ENCODE measurements at regions not wholly inside any gene's neighbourhood (a gene's known extent, or its start where the extent isn't known, plus 50 kb on each side); places are given as distances from the start of the nearest gene placed in this dataset.

DNA sequence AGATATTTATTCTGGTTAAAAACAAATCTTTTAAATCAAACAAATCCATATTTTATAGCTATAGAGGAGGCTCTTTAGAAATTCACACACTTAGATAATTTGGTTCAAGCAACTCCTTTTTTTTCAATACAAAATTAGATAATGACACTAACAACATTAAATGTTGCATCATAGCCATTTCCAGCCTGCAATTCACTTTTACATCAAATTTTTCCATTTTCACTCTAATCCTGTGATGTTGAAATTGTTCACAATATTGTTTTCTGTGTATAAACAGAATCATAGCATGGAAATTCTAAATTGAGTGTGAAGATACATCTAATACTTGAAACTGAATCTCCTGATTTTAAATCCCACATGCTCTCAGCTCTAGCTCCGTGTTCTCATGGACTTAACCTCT is 482.6 kb downstream of the INHBA start:
- TF ChIP-seq, protein P1, sequence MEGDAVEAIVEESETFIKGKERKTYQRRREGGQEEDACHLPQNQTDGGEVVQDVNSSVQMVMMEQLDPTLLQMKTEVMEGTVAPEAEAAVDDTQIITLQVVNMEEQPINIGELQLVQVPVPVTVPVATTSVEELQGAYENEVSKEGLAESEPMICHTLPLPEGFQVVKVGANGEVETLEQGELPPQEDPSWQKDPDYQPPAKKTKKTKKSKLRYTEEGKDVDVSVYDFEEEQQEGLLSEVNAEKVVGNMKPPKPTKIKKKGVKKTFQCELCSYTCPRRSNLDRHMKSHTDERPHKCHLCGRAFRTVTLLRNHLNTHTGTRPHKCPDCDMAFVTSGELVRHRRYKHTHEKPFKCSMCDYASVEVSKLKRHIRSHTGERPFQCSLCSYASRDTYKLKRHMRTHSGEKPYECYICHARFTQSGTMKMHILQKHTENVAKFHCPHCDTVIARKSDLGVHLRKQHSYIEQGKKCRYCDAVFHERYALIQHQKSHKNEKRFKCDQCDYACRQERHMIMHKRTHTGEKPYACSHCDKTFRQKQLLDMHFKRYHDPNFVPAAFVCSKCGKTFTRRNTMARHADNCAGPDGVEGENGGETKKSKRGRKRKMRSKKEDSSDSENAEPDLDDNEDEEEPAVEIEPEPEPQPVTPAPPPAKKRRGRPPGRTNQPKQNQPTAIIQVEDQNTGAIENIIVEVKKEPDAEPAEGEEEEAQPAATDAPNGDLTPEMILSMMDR (IDR thresholded peaks at IDR 0.05; ENCODE audit: control extremely low read depth in 1 of 3, insufficient read depth in 1 of 3, low read depth in 1 of 3, low read length in 3 of 3): no peak
- TF ChIP-seq CHD2 (IDR thresholded peaks at IDR 0.05; ENCODE audit: low read length): no peak
